Astrocyte (in vitro differentiated cells and primary cell): ENCODE measurements at regions not wholly inside any gene's neighbourhood (a gene's known extent, or its start where the extent isn't known, plus 50 kb on each side); places are given as distances from the start of the nearest gene placed in this dataset.
"Not testable (repeated sequence)": the region's sequence is repeated elsewhere in the genome, so short reads cannot be mapped to it uniquely, and the experiment has no call there.

Experiments used
- DNase-seq: peaks from one replicate; pipeline ENCODE4 v3.0.0-alpha.2; 2010; ENCODE audit warnings: low read depth
- FAIRE-seq: peaks from 2 replicates; lab custom pipeline; 2011; peaks lifted over from hg19 to GRCh38; lab: Jason Lieb, UNC
- H2AFZ ChIP-seq: 2 replicates; pipeline ENCODE4 v1.6.0; 2012; ENCODE audit warnings: low read depth, low read length, inconsistent platforms
- H3K27ac ChIP-seq: 2 replicates; pipeline ENCODE4 v1.5.1; 2011; ENCODE audit warnings: low read depth, low read length, inconsistent platforms
- H3K27me3 ChIP-seq: 2 replicates; pipeline ENCODE4 v1.6.0; 2011; ENCODE audit warnings: low read length, inconsistent platforms; ENCODE audit not compliant: insufficient read depth
- H3K36me3 ChIP-seq: 2 replicates; pipeline ENCODE4 v1.5.1; 2011; ENCODE audit warnings: low read length, inconsistent platforms; ENCODE audit not compliant: insufficient read depth
- H3K4me1 ChIP-seq: 2 replicates; pipeline ENCODE4 v1.5.1; 2011; ENCODE audit warnings: low read length, inconsistent platforms; ENCODE audit not compliant: insufficient read depth
- H3K4me2 ChIP-seq: 2 replicates; pipeline ENCODE4 v1.6.0; 2012; ENCODE audit warnings: low read length, inconsistent platforms
- H3K4me3 ChIP-seq: 2 replicates; pipeline ENCODE4 v1.5.1; 2011; ENCODE audit warnings: low read depth, mild to moderate bottlenecking, low read length, inconsistent platforms; ENCODE audit not compliant: insufficient read depth
- H3K79me2 ChIP-seq: 2 replicates; pipeline ENCODE4 v1.6.0; 2012; ENCODE audit warnings: mild to moderate bottlenecking, low read length, inconsistent platforms; ENCODE audit not compliant: insufficient read depth
- H3K9ac ChIP-seq: 2 replicates; pipeline ENCODE4 v1.6.0; 2012; ENCODE audit warnings: mild to moderate bottlenecking, low read length, inconsistent platforms
- H3K9me3 ChIP-seq: 2 replicates; pipeline ENCODE4 v1.5.1; 2012; ENCODE audit warnings: low read depth, mild to moderate bottlenecking, low read length, inconsistent platforms; ENCODE audit not compliant: insufficient read depth
- H4K20me1 ChIP-seq: 2 replicates; pipeline ENCODE4 v1.6.0; 2012; ENCODE audit warnings: low read length, inconsistent platforms; ENCODE audit not compliant: insufficient read depth
- H3K27ac Mint-ChIP-seq: one replicate; pipeline ENCODE4 v1.8.0; 2021; ENCODE audit warnings: mild to moderate bottlenecking, mixed read lengths; ENCODE audit not compliant: unreplicated experiment
- H3K27me3 Mint-ChIP-seq: one replicate; pipeline ENCODE4 v1.8.0; 2021; ENCODE audit warnings: low read depth, mixed read lengths; ENCODE audit not compliant: unreplicated experiment
- H3K36me3 Mint-ChIP-seq: one replicate; pipeline ENCODE4 v1.8.0; 2021; ENCODE audit warnings: low read depth, mixed read lengths; ENCODE audit not compliant: unreplicated experiment
- H3K4me1 Mint-ChIP-seq: one replicate; pipeline ENCODE4 v1.8.0; 2021; ENCODE audit warnings: low read depth, mixed read lengths; ENCODE audit not compliant: unreplicated experiment
- H3K4me3 Mint-ChIP-seq: one replicate; pipeline ENCODE4 v1.8.0; 2021; ENCODE audit warnings: mild to moderate bottlenecking, moderate library complexity, mixed read lengths; ENCODE audit not compliant: unreplicated experiment
- H3K9me3 Mint-ChIP-seq: one replicate; pipeline ENCODE4 v1.8.0; 2021; ENCODE audit warnings: mild to moderate bottlenecking, mixed read lengths; ENCODE audit not compliant: unreplicated experiment
- EZH2 ChIP-seq: IDR thresholded peaks from 2 replicates; pipeline ENCODE4 v1.6.1; 2012; ENCODE audit warnings: mild to moderate bottlenecking, low read length, inconsistent platforms; ENCODE audit not compliant: insufficient read depth
- TF ChIP-seq, protein P1 (sequence below): IDR thresholded peaks from 2 replicates; pipeline ENCODE4 v1.5.1; 2011; ENCODE audit warnings: low read depth, mild to moderate bottlenecking, inconsistent platforms, low read length, moderate library complexity; ENCODE audit not compliant: insufficient read depth

- Histone ChIP-seq H3K9me3 (no peaks in the 10 kb centered on the region), H3K27me3 (no peaks in the 10 kb centered on the region), H2AFZ (no peak overlapping the region), H3K9ac (no peak overlapping the region), H3K79me2 (no peaks in the 10 kb centered on the region), H3K27ac (no peak overlapping the region), H3K4me3 (no peak overlapping the region), H3K4me1 (no peaks in the 10 kb centered on the region), H3K36me3 (no peaks in the 10 kb centered on the region), H4K20me1 (no peaks in the 10 kb centered on the region), H3K4me2 (no peak overlapping the region)
- no peak for TF ChIP-seq EZH2
- Mint-ChIP-seq H3K4me3 (no peak overlapping the region), H3K36me3 (no peaks in the 10 kb centered on the region), H3K27me3 (no peaks in the 10 kb centered on the region), H3K9me3 (no peaks in the 10 kb centered on the region), H3K27ac (no peak overlapping the region), H3K4me1 (no peaks in the 10 kb centered on the region)
- FAIRE-seq (no peak), DNase-seq (no peak)
Observed at GRCh38 chr11:97079244-97079643, 689.4 kb downstream of the JRKL start.

- no peak for DNase-seq
- no peaks in the 10 kb centered on the region for H3K36me3 ChIP-seq
- no peak overlapping the region for H3K4me2 ChIP-seq
- Mint-ChIP-seq H3K27me3 (no peaks in the 10 kb centered on the region), H3K4me3 (no peak overlapping the region), H3K9me3 (no peaks in the 10 kb centered on the region), H3K4me1 (no peaks in the 10 kb centered on the region), H3K36me3 (no peaks in the 10 kb centered on the region), H3K27ac (no peak overlapping the region)
- no peak overlapping the region for H3K9ac ChIP-seq
- no peaks in the 10 kb centered on the region for H3K9me3 ChIP-seq
- no peaks in the 10 kb centered on the region for H4K20me1 ChIP-seq
- no peaks in the 10 kb centered on the region for H3K79me2 ChIP-seq
- H3K27ac ChIP-seq = no peak overlapping the region
- no peaks in the 10 kb centered on the region for H3K27me3 ChIP-seq
- no peak for FAIRE-seq
- H3K4me3 ChIP-seq = no peak overlapping the region
- TF ChIP-seq, protein P1, sequence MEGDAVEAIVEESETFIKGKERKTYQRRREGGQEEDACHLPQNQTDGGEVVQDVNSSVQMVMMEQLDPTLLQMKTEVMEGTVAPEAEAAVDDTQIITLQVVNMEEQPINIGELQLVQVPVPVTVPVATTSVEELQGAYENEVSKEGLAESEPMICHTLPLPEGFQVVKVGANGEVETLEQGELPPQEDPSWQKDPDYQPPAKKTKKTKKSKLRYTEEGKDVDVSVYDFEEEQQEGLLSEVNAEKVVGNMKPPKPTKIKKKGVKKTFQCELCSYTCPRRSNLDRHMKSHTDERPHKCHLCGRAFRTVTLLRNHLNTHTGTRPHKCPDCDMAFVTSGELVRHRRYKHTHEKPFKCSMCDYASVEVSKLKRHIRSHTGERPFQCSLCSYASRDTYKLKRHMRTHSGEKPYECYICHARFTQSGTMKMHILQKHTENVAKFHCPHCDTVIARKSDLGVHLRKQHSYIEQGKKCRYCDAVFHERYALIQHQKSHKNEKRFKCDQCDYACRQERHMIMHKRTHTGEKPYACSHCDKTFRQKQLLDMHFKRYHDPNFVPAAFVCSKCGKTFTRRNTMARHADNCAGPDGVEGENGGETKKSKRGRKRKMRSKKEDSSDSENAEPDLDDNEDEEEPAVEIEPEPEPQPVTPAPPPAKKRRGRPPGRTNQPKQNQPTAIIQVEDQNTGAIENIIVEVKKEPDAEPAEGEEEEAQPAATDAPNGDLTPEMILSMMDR = no peak
- H3K4me1 ChIP-seq = no peaks in the 10 kb centered on the region
- H2AFZ ChIP-seq = no peak overlapping the region
Observed at GRCh38 chr11:97087419-97087818, 697.6 kb downstream of the JRKL start.

DNA sequence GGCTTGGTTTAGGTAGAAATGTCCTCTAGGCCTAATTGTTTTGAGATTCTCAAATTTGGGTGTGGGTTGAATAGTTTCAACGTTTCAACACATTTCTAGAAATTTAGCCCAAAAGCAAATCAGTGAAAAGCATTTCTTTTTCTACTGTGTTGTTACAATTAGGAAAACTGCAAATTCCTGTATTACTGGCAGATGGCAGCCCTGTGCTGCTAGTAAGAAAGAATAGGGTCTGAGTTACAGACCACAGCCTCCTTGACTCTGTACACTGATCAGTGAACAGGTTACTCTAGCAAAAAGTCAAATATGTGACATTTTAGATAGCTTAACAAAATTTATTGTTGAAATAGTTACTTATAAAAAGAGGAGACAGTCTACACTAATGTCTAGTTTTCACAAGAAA lies 703.0 kb downstream of the JRKL start:
- no peaks in the 10 kb centered on the region for H3K36me3 ChIP-seq
- Mint-ChIP-seq H3K27me3 (no peaks in the 10 kb centered on the region), H3K27ac (no peak overlapping the region), H3K9me3 (no peaks in the 10 kb centered on the region), H3K4me1 (peaks cover 9% of the 10 kb centered on the region), H3K36me3 (no peaks in the 10 kb centered on the region), H3K4me3 (no peak overlapping the region)
- H3K4me3 ChIP-seq = no peak overlapping the region
- no peak overlapping the region for H3K4me2 ChIP-seq
- H2AFZ ChIP-seq = no peak overlapping the region
- no peaks in the 10 kb centered on the region for H3K79me2 ChIP-seq
- no peaks in the 10 kb centered on the region for H3K4me1 ChIP-seq
- FAIRE-seq (no peak), DNase-seq (no peak)
- TF ChIP-seq, protein P1 = no peak
- TF ChIP-seq EZH2 = no peak
- H4K20me1 ChIP-seq = no peaks in the 10 kb centered on the region
- H3K9me3 ChIP-seq = no peaks in the 10 kb centered on the region
- no peak overlapping the region for H3K27ac ChIP-seq
- H3K9ac ChIP-seq = no peak overlapping the region
- H3K27me3 ChIP-seq = no peaks in the 10 kb centered on the region

DNA sequence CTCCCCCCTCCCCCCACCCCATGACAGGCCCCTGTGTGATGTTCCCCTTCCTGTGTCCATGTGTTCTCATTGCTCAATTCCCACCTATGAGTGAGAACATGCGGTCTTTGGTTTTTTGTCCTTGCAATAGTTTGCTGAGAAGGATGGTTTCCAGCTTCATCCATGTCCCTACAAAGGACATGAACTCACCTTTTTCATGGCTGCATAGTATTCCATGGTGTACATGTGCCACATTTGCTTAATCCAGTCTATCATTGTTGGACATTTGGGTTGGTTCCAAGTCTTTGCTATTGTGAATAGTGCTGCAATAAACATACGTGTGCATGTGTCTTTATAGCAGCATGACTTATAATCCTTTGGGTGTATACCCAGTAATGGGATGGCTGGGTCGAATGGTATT lies 712.4 kb downstream of the JRKL start:
- not testable (repeated sequence) for H4K20me1 ChIP-seq, H3K4me3 ChIP-seq, H3K9ac ChIP-seq, H3K4me2 ChIP-seq, H3K27ac Mint-ChIP-seq, H3K79me2 ChIP-seq, H2AFZ ChIP-seq, H3K4me3 Mint-ChIP-seq, H3K27me3 ChIP-seq, H3K27me3 Mint-ChIP-seq, H3K4me1 Mint-ChIP-seq, H3K4me1 ChIP-seq, H3K9me3 Mint-ChIP-seq, H3K27ac ChIP-seq, H3K9me3 ChIP-seq, DNase-seq, FAIRE-seq, H3K36me3 ChIP-seq, H3K36me3 Mint-ChIP-seq
